K562 (cell line): ENCODE measurements at regions not wholly inside any gene's neighbourhood (a gene's known extent, or its start where the extent isn't known, plus 50 kb on each side); places are given as distances from the start of the nearest gene placed in this dataset.

ENCODE experiments used
- EGR1 ChIP-seq: fragments of 450-650 bp; conservative IDR thresholded peaks from 2 replicates; pipeline ENCODE4 v1.6.1; 2017; ENCODE audit warnings: mild to moderate bottlenecking
- FOXA1 ChIP-seq: fragments of 450-650 bp; IDR thresholded peaks from 2 replicates; pipeline ENCODE4 v1.6.1; 2016; ENCODE audit warnings: mild to moderate bottlenecking, borderline replicate concordance

- TF ChIP-seq FOXA1 (no peak), EGR1 (no peak)
Observed at GRCh38 chr4:110381784-110382183, 94.2 kb upstream of the ENPEP start.
